Astrocyte (in vitro differentiated cells and primary cell): ENCODE measurements at regions not wholly inside any gene's neighbourhood (a gene's known extent, or its start where the extent isn't known, plus 50 kb on each side); places are given as distances from the start of the nearest gene placed in this dataset.

ENCODE experiments used
- DNase-seq: peaks from one replicate; pipeline ENCODE4 v3.0.0-alpha.2; 2010; ENCODE audit warnings: low read depth
- FAIRE-seq: peaks from 2 replicates; lab custom pipeline; 2011; peaks lifted over from hg19 to GRCh38; lab: Jason Lieb, UNC
- H2AFZ ChIP-seq: 2 replicates; pipeline ENCODE4 v1.6.0; 2012; ENCODE audit warnings: low read depth, low read length, inconsistent platforms
- H3K27ac ChIP-seq: 2 replicates; pipeline ENCODE4 v1.5.1; 2011; ENCODE audit warnings: low read depth, low read length, inconsistent platforms
- H3K27me3 ChIP-seq: 2 replicates; pipeline ENCODE4 v1.6.0; 2011; ENCODE audit warnings: low read length, inconsistent platforms; ENCODE audit not compliant: insufficient read depth
- H3K36me3 ChIP-seq: 2 replicates; pipeline ENCODE4 v1.5.1; 2011; ENCODE audit warnings: low read length, inconsistent platforms; ENCODE audit not compliant: insufficient read depth
- H3K4me1 ChIP-seq: 2 replicates; pipeline ENCODE4 v1.5.1; 2011; ENCODE audit warnings: low read length, inconsistent platforms; ENCODE audit not compliant: insufficient read depth
- H3K4me2 ChIP-seq: 2 replicates; pipeline ENCODE4 v1.6.0; 2012; ENCODE audit warnings: low read length, inconsistent platforms
- H3K4me3 ChIP-seq: 2 replicates; pipeline ENCODE4 v1.5.1; 2011; ENCODE audit warnings: low read depth, mild to moderate bottlenecking, low read length, inconsistent platforms; ENCODE audit not compliant: insufficient read depth
- H3K79me2 ChIP-seq: 2 replicates; pipeline ENCODE4 v1.6.0; 2012; ENCODE audit warnings: mild to moderate bottlenecking, low read length, inconsistent platforms; ENCODE audit not compliant: insufficient read depth
- H3K9ac ChIP-seq: 2 replicates; pipeline ENCODE4 v1.6.0; 2012; ENCODE audit warnings: mild to moderate bottlenecking, low read length, inconsistent platforms
- H3K9me3 ChIP-seq: 2 replicates; pipeline ENCODE4 v1.5.1; 2012; ENCODE audit warnings: low read depth, mild to moderate bottlenecking, low read length, inconsistent platforms; ENCODE audit not compliant: insufficient read depth
- H4K20me1 ChIP-seq: 2 replicates; pipeline ENCODE4 v1.6.0; 2012; ENCODE audit warnings: low read length, inconsistent platforms; ENCODE audit not compliant: insufficient read depth
- H3K27ac Mint-ChIP-seq: one replicate; pipeline ENCODE4 v1.8.0; 2021; ENCODE audit warnings: mild to moderate bottlenecking, mixed read lengths; ENCODE audit not compliant: unreplicated experiment
- H3K27me3 Mint-ChIP-seq: one replicate; pipeline ENCODE4 v1.8.0; 2021; ENCODE audit warnings: low read depth, mixed read lengths; ENCODE audit not compliant: unreplicated experiment
- H3K36me3 Mint-ChIP-seq: one replicate; pipeline ENCODE4 v1.8.0; 2021; ENCODE audit warnings: low read depth, mixed read lengths; ENCODE audit not compliant: unreplicated experiment
- H3K4me1 Mint-ChIP-seq: one replicate; pipeline ENCODE4 v1.8.0; 2021; ENCODE audit warnings: low read depth, mixed read lengths; ENCODE audit not compliant: unreplicated experiment
- H3K4me3 Mint-ChIP-seq: one replicate; pipeline ENCODE4 v1.8.0; 2021; ENCODE audit warnings: mild to moderate bottlenecking, moderate library complexity, mixed read lengths; ENCODE audit not compliant: unreplicated experiment
- H3K9me3 Mint-ChIP-seq: one replicate; pipeline ENCODE4 v1.8.0; 2021; ENCODE audit warnings: mild to moderate bottlenecking, mixed read lengths; ENCODE audit not compliant: unreplicated experiment
- EZH2 ChIP-seq: IDR thresholded peaks from 2 replicates; pipeline ENCODE4 v1.6.1; 2012; ENCODE audit warnings: mild to moderate bottlenecking, low read length, inconsistent platforms; ENCODE audit not compliant: insufficient read depth
- TF ChIP-seq, protein P1 (sequence below): IDR thresholded peaks from 2 replicates; pipeline ENCODE4 v1.5.1; 2011; ENCODE audit warnings: low read depth, mild to moderate bottlenecking, inconsistent platforms, low read length, moderate library complexity; ENCODE audit not compliant: insufficient read depth

GRCh38 chr14:53710615-53711014 lies 246.0 kb downstream of the BMP4 start:
- H3K79me2 ChIP-seq: no peaks in the 10 kb centered on the region
- H3K9ac ChIP-seq: no peak overlapping the region
- H3K9me3 ChIP-seq: no peaks in the 10 kb centered on the region
- TF ChIP-seq EZH2: no peak
- TF ChIP-seq, protein P1, sequence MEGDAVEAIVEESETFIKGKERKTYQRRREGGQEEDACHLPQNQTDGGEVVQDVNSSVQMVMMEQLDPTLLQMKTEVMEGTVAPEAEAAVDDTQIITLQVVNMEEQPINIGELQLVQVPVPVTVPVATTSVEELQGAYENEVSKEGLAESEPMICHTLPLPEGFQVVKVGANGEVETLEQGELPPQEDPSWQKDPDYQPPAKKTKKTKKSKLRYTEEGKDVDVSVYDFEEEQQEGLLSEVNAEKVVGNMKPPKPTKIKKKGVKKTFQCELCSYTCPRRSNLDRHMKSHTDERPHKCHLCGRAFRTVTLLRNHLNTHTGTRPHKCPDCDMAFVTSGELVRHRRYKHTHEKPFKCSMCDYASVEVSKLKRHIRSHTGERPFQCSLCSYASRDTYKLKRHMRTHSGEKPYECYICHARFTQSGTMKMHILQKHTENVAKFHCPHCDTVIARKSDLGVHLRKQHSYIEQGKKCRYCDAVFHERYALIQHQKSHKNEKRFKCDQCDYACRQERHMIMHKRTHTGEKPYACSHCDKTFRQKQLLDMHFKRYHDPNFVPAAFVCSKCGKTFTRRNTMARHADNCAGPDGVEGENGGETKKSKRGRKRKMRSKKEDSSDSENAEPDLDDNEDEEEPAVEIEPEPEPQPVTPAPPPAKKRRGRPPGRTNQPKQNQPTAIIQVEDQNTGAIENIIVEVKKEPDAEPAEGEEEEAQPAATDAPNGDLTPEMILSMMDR: no peak
- no peak overlapping the region for H3K4me3 ChIP-seq
- Mint-ChIP-seq H3K4me1 (peaks cover 11% of the 10 kb centered on the region), H3K36me3 (no peaks in the 10 kb centered on the region), H3K27me3 (no peaks in the 10 kb centered on the region), H3K9me3 (no peaks in the 10 kb centered on the region), H3K27ac (no peak overlapping the region), H3K4me3 (no peak overlapping the region)
- no peaks in the 10 kb centered on the region for H3K36me3 ChIP-seq
- FAIRE-seq (no peak), DNase-seq (no peak)
- no peak overlapping the region for H3K27ac ChIP-seq
- no peak overlapping the region for H3K4me2 ChIP-seq
- H3K27me3 ChIP-seq: no peaks in the 10 kb centered on the region
- no peaks in the 10 kb centered on the region for H4K20me1 ChIP-seq
- peaks cover 4% of the 10 kb centered on the region for H3K4me1 ChIP-seq
- H2AFZ ChIP-seq: no peak overlapping the region

DNA sequence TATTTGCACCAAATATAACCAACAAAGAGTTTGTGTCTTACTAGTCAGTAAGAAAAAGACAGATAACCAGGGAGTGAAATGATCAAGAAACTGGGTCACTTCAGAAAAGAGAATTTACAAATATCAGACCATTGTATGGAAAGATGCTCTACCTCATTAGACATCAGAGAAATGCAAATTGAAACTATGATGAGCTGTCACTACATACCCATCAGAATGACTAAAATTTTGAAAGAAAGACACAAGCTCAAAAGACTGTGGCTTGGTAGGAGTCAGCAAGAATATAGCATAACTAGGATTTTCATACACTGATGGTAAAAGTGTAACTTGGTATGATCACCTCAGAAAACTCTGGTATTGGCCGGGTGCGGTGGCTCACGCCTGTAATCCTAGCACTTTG lies 247.2 kb downstream of the BMP4 start:
- H3K9me3 ChIP-seq: no peaks in the 10 kb centered on the region
- no peak overlapping the region for H3K4me3 ChIP-seq
- Mint-ChIP-seq H3K27me3 (no peaks in the 10 kb centered on the region), H3K4me3 (no peak overlapping the region), H3K4me1 (no peaks in the 10 kb centered on the region), H3K36me3 (no peaks in the 10 kb centered on the region), H3K9me3 (no peaks in the 10 kb centered on the region), H3K27ac (no peak overlapping the region)
- no peaks in the 10 kb centered on the region for H4K20me1 ChIP-seq
- H3K9ac ChIP-seq: no peak overlapping the region
- no peak overlapping the region for H3K4me2 ChIP-seq
- no peaks in the 10 kb centered on the region for H3K79me2 ChIP-seq
- H3K36me3 ChIP-seq: no peaks in the 10 kb centered on the region
- H3K27me3 ChIP-seq: no peaks in the 10 kb centered on the region
- TF ChIP-seq, protein P1: no peak
- TF ChIP-seq EZH2: no peak
- H3K4me1 ChIP-seq: no peaks in the 10 kb centered on the region
- DNase-seq: no peak
- H3K27ac ChIP-seq: no peak overlapping the region
- no peak for FAIRE-seq
- H2AFZ ChIP-seq: no peak overlapping the region

DNA sequence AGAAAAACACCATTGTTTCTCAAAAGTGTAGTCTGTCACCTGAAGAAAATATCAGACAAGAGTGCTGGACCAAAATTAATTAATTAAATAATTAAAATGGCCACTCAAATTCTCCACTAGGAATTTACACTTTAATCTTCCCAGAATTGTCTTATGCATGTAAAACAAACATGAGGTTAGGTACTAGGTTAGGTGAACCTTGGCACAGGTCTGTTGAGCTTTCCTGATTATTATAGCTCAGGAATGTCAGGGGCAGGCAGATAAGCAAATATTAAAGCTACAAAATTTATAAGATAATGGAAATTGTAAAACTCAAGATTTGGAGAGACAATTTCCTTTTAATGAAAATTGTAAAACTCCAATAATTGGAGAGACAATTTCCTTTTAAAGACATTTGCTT lies 253.2 kb downstream of the BMP4 start:
- Mint-ChIP-seq H3K9me3 (no peaks in the 10 kb centered on the region), H3K4me3 (no peak overlapping the region), H3K27me3 (no peaks in the 10 kb centered on the region), H3K27ac (no peak overlapping the region), H3K4me1 (no peaks in the 10 kb centered on the region), H3K36me3 (no peaks in the 10 kb centered on the region)
- no peak for DNase-seq
- Histone ChIP-seq H3K79me2 (no peaks in the 10 kb centered on the region), H3K27ac (no peak overlapping the region), H3K27me3 (peaks cover 2% of the 10 kb centered on the region), H3K36me3 (no peaks in the 10 kb centered on the region), H3K4me1 (no peaks in the 10 kb centered on the region), H2AFZ (no peak overlapping the region), H3K4me2 (no peak overlapping the region), H3K4me3 (no peak overlapping the region), H3K9me3 (no peaks in the 10 kb centered on the region), H4K20me1 (no peaks in the 10 kb centered on the region), H3K9ac (no peak overlapping the region)
- TF ChIP-seq, protein P1: no peak
- no peak for TF ChIP-seq EZH2
- FAIRE-seq: no peak
